ENCODE measurements at regions not wholly inside any gene's neighbourhood (a gene's known extent, or its start where the extent isn't known, plus 50 kb on each side); places are given as distances from the start of the nearest gene placed in this dataset.
A peak's percentile ranks its signal among the peaks of the same experiment; 100 is the strongest.
"Not testable (repeated sequence)": the region's sequence is repeated elsewhere in the genome, so short reads cannot be mapped to it uniquely, and the experiment has no call there.

- POLR2A ChIA-PET, result no interaction called here
- DNase-seq (ENCODE audit: low read depth), result no peak
- Histone ChIP-seq H3K27me3 (ENCODE audit: control insufficient read depth, insufficient read depth, low read length) (no peaks in the 10 kb centered on the region), H3K36me3 (ENCODE audit: control insufficient read depth, insufficient read depth, low read length) (no peaks in the 10 kb centered on the region), H3K4me3 (ENCODE audit: low read depth, low read length) (no peak overlapping the region)
- CTCF ChIA-PET, result interaction anchor here (1.1 to 1.3 kb wide), 2 partner anchors 10 to 22 kb away, joined by 3 read pairs; no protein-coding TSS in a partner anchor
- no peak for TF ChIP-seq CTCF (IDR thresholded peaks at IDR 0.05; ENCODE audit: insufficient read depth, low read depth, low read length)
Observed at GRCh38 chr5:68682400-68683160, 411.2 kb upstream of the SLC30A5 start.

- H3K4me3 ChIP-seq (ENCODE audit: low read depth, low read length), result no peak overlapping the region
- H3K27me3 ChIP-seq (ENCODE audit: control insufficient read depth, insufficient read depth, low read length), result no peaks in the 10 kb centered on the region
- ChIA-PET CTCF (interaction anchor here (0.5 to 1.5 kb wide), 4 partner anchors 9 to 510 kb away, joined by 3 to 4 read pairs (median 4); no protein-coding TSS in a partner anchor), POLR2A (no interaction called here)
- no peaks in the 10 kb centered on the region for H3K36me3 ChIP-seq (ENCODE audit: control insufficient read depth, insufficient read depth, low read length)
- DNase-seq (ENCODE audit: low read depth), result peak; percentile 97
- TF ChIP-seq CTCF (IDR thresholded peaks at IDR 0.05; ENCODE audit: insufficient read depth, low read depth, low read length), result no peak
Observed at GRCh38 chr5:68683632-68684036, 410.2 kb upstream of the SLC30A5 start.

- DNase-seq (ENCODE audit: low read depth), result no peak
- no peaks in the 10 kb centered on the region for H3K36me3 ChIP-seq (ENCODE audit: control insufficient read depth, insufficient read depth, low read length)
- H3K27me3 ChIP-seq (ENCODE audit: control insufficient read depth, insufficient read depth, low read length), result no peaks in the 10 kb centered on the region
- no peak overlapping the region for H3K4me3 ChIP-seq (ENCODE audit: low read depth, low read length)
- TF ChIP-seq CTCF (IDR thresholded peaks at IDR 0.05; ENCODE audit: insufficient read depth, low read depth, low read length), result no peak
- ChIA-PET POLR2A (no interaction called here), CTCF (interaction anchor here (1.2 kb wide), 1 partner anchor 16 kb away, joined by 3 read pairs; no protein-coding TSS in a partner anchor)
Observed at GRCh38 chr5:68685863-68686262, 408.0 kb upstream of the SLC30A5 start.

GRCh38 chr5:68688547-68688946, 405.3 kb upstream of the SLC30A5 start:
- Histone ChIP-seq H3K27me3 (ENCODE audit: control insufficient read depth, insufficient read depth, low read length) (no peaks in the 10 kb centered on the region), H3K4me3 (ENCODE audit: low read depth, low read length) (no peak overlapping the region), H3K36me3 (ENCODE audit: control insufficient read depth, insufficient read depth, low read length) (no peaks in the 10 kb centered on the region)
- CTCF ChIA-PET, result no interaction called here
- DNase-seq (ENCODE audit: low read depth), result no peak
- TF ChIP-seq CTCF (IDR thresholded peaks at IDR 0.05; ENCODE audit: insufficient read depth, low read depth, low read length), result no peak
- POLR2A ChIA-PET, result no interaction called here

- no peak for TF ChIP-seq CTCF (IDR thresholded peaks at IDR 0.05; ENCODE audit: insufficient read depth, low read depth, low read length)
- Histone ChIP-seq H3K36me3 (ENCODE audit: control insufficient read depth, insufficient read depth, low read length) (no peaks in the 10 kb centered on the region), H3K27me3 (ENCODE audit: control insufficient read depth, insufficient read depth, low read length) (no peaks in the 10 kb centered on the region), H3K4me3 (ENCODE audit: low read depth, low read length) (no peak overlapping the region)
- DNase-seq (ENCODE audit: low read depth), result no peak
- CTCF ChIA-PET, result no interaction called here
- POLR2A ChIA-PET, result no interaction called here
Observed at GRCh38 chr5:68689010-68689409, 404.8 kb upstream of the SLC30A5 start.

- H3K4me3 ChIP-seq (ENCODE audit: low read depth, low read length); H3K36me3 ChIP-seq (ENCODE audit: control insufficient read depth, insufficient read depth, low read length); POLR2A ChIA-PET; DNase-seq (ENCODE audit: low read depth); H3K27me3 ChIP-seq (ENCODE audit: control insufficient read depth, insufficient read depth, low read length): not testable (repeated sequence)
- CTCF ChIA-PET, result interaction anchor here (0.7 kb wide), 1 partner anchor 9 kb away, joined by 3 read pairs; no protein-coding TSS in a partner anchor
Observed at GRCh38 chr5:68691874-68692273, 401.9 kb upstream of the SLC30A5 start.

Measured in BJ (cell line).